ENCODE measurements at regions not wholly inside any gene's neighbourhood (a gene's known extent, or its start where the extent isn't known, plus 50 kb on each side); places are given as distances from the start of the nearest gene placed in this dataset.

- TF ChIP-seq FOXA1 (IDR thresholded peaks at IDR 0.05) (no peak), L3MBTL2 (conservative IDR thresholded peaks at IDR 0.05) (no peak), SP1 (IDR thresholded peaks at IDR 0.05) (no peak), ARNT (IDR thresholded peaks at IDR 0.05) (no peak), TARDBP (IDR thresholded peaks at IDR 0.05) (no peak), NFRKB (IDR thresholded peaks at IDR 0.05) (no peak), BHLHE40 (IDR thresholded peaks at IDR 0.05; ENCODE audit: borderline replicate concordance) (no peak), PKNOX1 (IDR thresholded peaks at IDR 0.05) (no peak), FOXM1 (IDR thresholded peaks at IDR 0.05; ENCODE audit: borderline replicate concordance) (no peak), SUZ12 (IDR thresholded peaks at IDR 0.05) (no peak), ELF4 (IDR thresholded peaks at IDR 0.05) (no peak)
These were observed 190.0 kb downstream of the C6orf118 start for GRCh38 chr6:165119231-165120020.

Measured in HEK293T (cell line).